HL-60 (cell line): ENCODE measurements at regions not wholly inside any gene's neighbourhood (a gene's known extent, or its start where the extent isn't known, plus 50 kb on each side); places are given as distances from the start of the nearest gene placed in this dataset.

ENCODE experiments used
- DNase-seq, 2 experiments: peaks; one replicate each; pipeline ENCODE4 v3.0.0-alpha.2; 2010 to 2020; ENCODE audit warnings: low read depth in 1 of 2, low spot score in 1 of 2
- H3K27ac ChIP-seq: fragments of 250-450 bp; sonication (Bioruptor Pico); replicated peaks from 2 replicates; pipeline ENCODE4 v1.5.1; 2020; ENCODE audit warnings: mild to moderate bottlenecking, moderate library complexity
- H3K27me3 ChIP-seq: fragments of 250-450 bp; sonication (Bioruptor Pico); 2 replicates; pipeline ENCODE4 v1.5.1; 2021; ENCODE audit warnings: mild to moderate bottlenecking, moderate library complexity; ENCODE audit not compliant: insufficient read depth, poor library complexity, severe bottlenecking
- H3K4me3 ChIP-seq: replicated peaks from 2 replicates; pipeline ENCODE4 v1.5.1; 2011; ENCODE audit warnings: mild to moderate bottlenecking, control low read depth, low read length; ENCODE audit not compliant: insufficient read depth
- CTCF ChIP-seq: IDR thresholded peaks from one replicate; pipeline ENCODE4 v1.5.1; 2011; ENCODE audit warnings: low read length, control low read depth, inconsistent platforms; ENCODE audit not compliant: insufficient read depth
- GABPA ChIP-seq: IDR thresholded peaks from 2 replicates; pipeline ENCODE4 v1.6.1; 2012; ENCODE audit warnings: low read depth
- POLR2AphosphoS5 ChIP-seq: IDR thresholded peaks from 2 replicates; pipeline ENCODE4 v1.6.1; 2012; ENCODE audit warnings: low read depth
- REST ChIP-seq: IDR thresholded peaks from 2 replicates; pipeline ENCODE4 v1.6.1; 2012; ENCODE audit warnings: low read depth; ENCODE audit not compliant: insufficient replicate concordance
- SPI1 ChIP-seq: IDR thresholded peaks from 2 replicates; pipeline ENCODE4 v1.6.1; 2012; ENCODE audit warnings: low read depth, mild to moderate bottlenecking, borderline replicate concordance

GRCh38 chr11:120021391-120021953 is 116.4 kb downstream of the TRIM29 start:
- no peak overlapping the region for H3K27ac ChIP-seq
- no peak for DNase-seq
- no peak overlapping the region for H3K4me3 ChIP-seq
- TF ChIP-seq POLR2AphosphoS5 = no peak
- no peaks in the 10 kb centered on the region for H3K27me3 ChIP-seq

- DNase-seq = no peak
- H3K4me3 ChIP-seq = no peak overlapping the region
- no peak overlapping the region for H3K27ac ChIP-seq
- H3K27me3 ChIP-seq = no peaks in the 10 kb centered on the region
- TF ChIP-seq POLR2AphosphoS5 = no peak
- TF ChIP-seq CTCF = no peak
- no peak for TF ChIP-seq REST
- no peak for TF ChIP-seq SPI1
- TF ChIP-seq GABPA = no peak
Observed at GRCh38 chr11:120020981-120021380, 116.9 kb downstream of the TRIM29 start.

- Histone ChIP-seq H3K27me3 (peaks cover 3% of the 10 kb centered on the region), H3K27ac (no peak overlapping the region), H3K4me3 (no peak overlapping the region)
- no peak for DNase-seq
- TF ChIP-seq GABPA = no peak
- TF ChIP-seq REST = no peak
- no peak for TF ChIP-seq SPI1
- TF ChIP-seq POLR2AphosphoS5 = no peak
- no peak for TF ChIP-seq CTCF
Observed at GRCh38 chr11:120020486-120020885, 117.4 kb downstream of the TRIM29 start.

GRCh38 chr11:120019191-120019590 is 118.7 kb downstream of the TRIM29 start:
- Histone ChIP-seq H3K27ac (no peak overlapping the region), H3K27me3 (peaks cover 5% of the 10 kb centered on the region), H3K4me3 (no peak overlapping the region)
- DNase-seq = no peak
- TF ChIP-seq GABPA = no peak
- TF ChIP-seq CTCF = no peak
- no peak for TF ChIP-seq REST
- no peak for TF ChIP-seq SPI1
